ENCODE measurements at regions not wholly inside any gene's neighbourhood (a gene's known extent, or its start where the extent isn't known, plus 50 kb on each side); places are given as distances from the start of the nearest gene placed in this dataset.

- no peaks in the 10 kb centered on the region for H3K9me3 ChIP-seq (ENCODE audit: control insufficient read depth, low read depth, low read length)
- no peak overlapping the region for H3K4me2 ChIP-seq (ENCODE audit: insufficient read depth, insufficient read length, low read length)
- no peak overlapping the region for H3K9ac ChIP-seq (ENCODE audit: extremely low read depth, insufficient read length, low read length)
- H2BK20ac ChIP-seq (ENCODE audit: low read depth, low read length, poor library complexity, severe bottlenecking), result no peak overlapping the region
- H2AK5ac ChIP-seq (ENCODE audit: insufficient read length, low read length), result no peak overlapping the region
- no peak overlapping the region for H2BK12ac ChIP-seq (ENCODE audit: insufficient read length, low read depth, low read length)
- H4K5ac ChIP-seq (ENCODE audit: insufficient read length, low read depth, low read length), result no peak overlapping the region
- no peak overlapping the region for H3T11ph ChIP-seq (ENCODE audit: low read length)
- H3K79me2 ChIP-seq (ENCODE audit: insufficient read depth, low read length), result no peaks in the 10 kb centered on the region
- no peak overlapping the region for H2AFZ ChIP-seq (ENCODE audit: low read length)
- no peak overlapping the region for H4K8ac ChIP-seq (replicated peaks; ENCODE audit: insufficient read length, low read depth, low read length)
- no peak overlapping the region for H3K14ac ChIP-seq (ENCODE audit: insufficient read depth, low read length)
- H3K36me3 Mint-ChIP-seq (ENCODE audit: insufficient read depth in 1 of 3, low read depth in 3 of 3), result no peaks in the 10 kb centered on the region; a peak in 1 of 7 replicates
- no peak overlapping the region for H2BK120ac ChIP-seq (ENCODE audit: low read depth, low read length, poor library complexity, severe bottlenecking)
- no peaks in the 10 kb centered on the region for H3K4me1 ChIP-seq (ENCODE audit: insufficient read depth, low read length)
- H3K56ac ChIP-seq (ENCODE audit: insufficient read length, low read depth, low read length), result no peak overlapping the region
- H3K27ac Mint-ChIP-seq, result no peak overlapping the region
- H3K9me3 Mint-ChIP-seq, result peaks cover 0 to 4% of the 10 kb centered on the region in 2 experiments; a peak in 1 of 5 replicates
- H3K4me3 Mint-ChIP-seq, result no peak overlapping the region
- no CpG with 5 or more reads among the region's 1 CpG for WGBS (ENCODE audit: extremely low coverage, insufficient read length, low lambda C conversion rate)
- H3K27me3 Mint-ChIP-seq (ENCODE audit: low read depth), result no peaks in the 10 kb centered on the region
- no peak overlapping the region for H2BK5ac ChIP-seq (ENCODE audit: insufficient read length, low read length)
- no peaks in the 10 kb centered on the region for H3K27me3 ChIP-seq (ENCODE audit: insufficient read depth, low read length)
- no peak for TF ChIP-seq CTCF (conservative IDR thresholded peaks at IDR 0.05)
- no peak for DNase-seq
- no peak overlapping the region for H3K23ac ChIP-seq (ENCODE audit: insufficient read length, low read depth, low read length)
- H3K18ac ChIP-seq (ENCODE audit: insufficient read length, low read depth, low read length), result no peak overlapping the region
- no peak overlapping the region for H3K27ac ChIP-seq (ENCODE audit: insufficient read length, low read depth, low read length)
- H4K20me1 ChIP-seq (ENCODE audit: control insufficient read depth, insufficient read depth, insufficient read length), result no peaks in the 10 kb centered on the region
- H3K4me1 Mint-ChIP-seq, result no peaks in the 10 kb centered on the region
- no peaks in the 10 kb centered on the region for H3K23me2 ChIP-seq (ENCODE audit: insufficient read length, low read depth, low read length, poor library complexity, severe bottlenecking)
- H4K91ac ChIP-seq (ENCODE audit: insufficient read length, low read depth, low read length), result no peak overlapping the region
- no peak overlapping the region for H3K4ac ChIP-seq (ENCODE audit: low read depth, low read length)
- no peaks in the 10 kb centered on the region for H3K79me1 ChIP-seq (ENCODE audit: insufficient read depth, low read depth, low read length, poor library complexity, severe bottlenecking)
- H2BK15ac ChIP-seq (ENCODE audit: low read depth, low read length), result no peak overlapping the region
Observed at GRCh38 chr9:30036558-30036957, 2347.9 kb upstream of the ACO1 start.

Data from H9 (cell line).